SU-DHL-6 (cell line): ENCODE measurements at regions not wholly inside any gene's neighbourhood (a gene's known extent, or its start where the extent isn't known, plus 50 kb on each side); places are given as distances from the start of the nearest gene placed in this dataset.

Source experiments
- H2AFZ ChIP-seq: fragments of 200-600 bp; sonication (generic); 2 replicates; pipeline ENCODE4 v1.6.1; 2014; ENCODE audit warnings: low read depth, mild to moderate bottlenecking, moderate library complexity, mixed read lengths, antibody characterized with exemption, low read length; ENCODE audit not compliant: severe bottlenecking
- H3F3A ChIP-seq: fragments of 200-600 bp; shearing (Covaris generic); 2 replicates; pipeline ENCODE4 v1.6.0; 2016; ENCODE audit warnings: antibody characterized with exemption, mild to moderate bottlenecking; ENCODE audit not compliant: insufficient read depth
- H3K27ac ChIP-seq: fragments of 200-600 bp; sonication (generic); 2 replicates; pipeline ENCODE4 v1.5.1; 2016; ENCODE audit warnings: low read depth, mild to moderate bottlenecking, low read length, moderate library complexity, mixed read lengths
- H3K27me3 ChIP-seq: fragments of 200-600 bp; sonication (generic), shearing (Covaris generic); 2 replicates; pipeline ENCODE4 v1.6.0; 2014; ENCODE audit warnings: mild to moderate bottlenecking, low read length
- H3K36me3 ChIP-seq: fragments of 200-600 bp; sonication (generic); 2 replicates; pipeline ENCODE4 v1.6.1; 2014; ENCODE audit warnings: mild to moderate bottlenecking, low read length, mixed read lengths
- H3K4me2 ChIP-seq: fragments of 300-600, 200-600 bp; shearing (Covaris generic), sonication (generic); 2 replicates; pipeline ENCODE4 v1.6.0; 2014; ENCODE audit warnings: low read length, low read depth, mild to moderate bottlenecking; ENCODE audit not compliant: poor library complexity, severe bottlenecking
- H3K4me3 ChIP-seq: fragments of 200-600 bp; sonication (generic); 2 replicates; pipeline ENCODE4 v1.5.1; 2014; ENCODE audit warnings: antibody characterized with exemption, low read length, mild to moderate bottlenecking, mixed read lengths; ENCODE audit not compliant: insufficient read depth, poor library complexity, severe bottlenecking
- H3K79me2 ChIP-seq: fragments of 200-600 bp; sonication (generic); 2 replicates; pipeline ENCODE4 v1.6.1; 2014; ENCODE audit warnings: mild to moderate bottlenecking, low read length, moderate library complexity; ENCODE audit not compliant: insufficient read depth
- H3K9ac ChIP-seq: fragments of 200-600 bp; sonication (generic); 2 replicates; pipeline ENCODE4 v1.7.0; 2014; ENCODE audit warnings: mild to moderate bottlenecking, low read length
- H3K9me2 ChIP-seq: fragments of 200-600 bp; sonication (generic); replicated peaks from 2 replicates; pipeline ENCODE4 v1.6.1; 2014; ENCODE audit warnings: low read length; ENCODE audit not compliant: insufficient read depth
- H3K9me3 ChIP-seq: fragments of 200-600 bp; sonication (generic); 2 replicates; pipeline ENCODE4 v1.6.1; 2014; ENCODE audit warnings: low read length, mixed read lengths; ENCODE audit not compliant: insufficient read depth
- H4K20me1 ChIP-seq: fragments of 200-600 bp; sonication (generic); 2 replicates; pipeline ENCODE4 v1.6.1; 2014; ENCODE audit warnings: low read depth, mild to moderate bottlenecking, antibody characterized with exemption, low read length, moderate library complexity, mixed read lengths
- EZH2phosphoT487 ChIP-seq: fragments of 200-600 bp; sonication (generic), shearing (Covaris generic); conservative IDR thresholded peaks from 2 replicates; pipeline ENCODE4 v1.6.1; 2018; ENCODE audit warnings: mild to moderate bottlenecking, antibody characterized with exemption, low read length, moderate library complexity, mixed read lengths
- TF ChIP-seq, protein P1 (sequence below): fragments of 200-600 bp; sonication (generic); IDR thresholded peaks from one replicate; pipeline ENCODE4 v1.5.1; 2017; ENCODE audit warnings: antibody characterized with exemption, mild to moderate bottlenecking, low read length, moderate library complexity; ENCODE audit not compliant: insufficient read depth, poor library complexity, severe bottlenecking

DNA sequence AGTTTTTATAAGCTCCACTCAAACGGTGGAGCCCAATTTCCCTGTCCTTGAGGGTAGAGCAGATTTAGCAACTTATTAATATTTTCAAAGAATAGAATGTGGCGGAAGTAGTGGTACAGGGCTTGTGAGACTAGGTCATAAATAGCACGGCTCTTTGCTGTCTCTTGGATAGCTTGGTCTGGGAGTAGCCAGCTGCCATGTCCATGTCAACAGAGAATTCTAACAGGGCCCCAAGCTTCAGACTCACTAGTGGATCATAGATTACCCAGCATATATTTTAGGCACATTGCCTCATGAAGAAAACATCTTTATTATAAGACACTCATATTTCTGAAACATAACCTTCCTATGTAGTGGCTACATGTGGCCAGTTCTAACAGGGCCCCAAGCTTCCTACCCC is 755.7 kb downstream of the HDGFL1 start:
- no peak overlapping the region for H2AFZ ChIP-seq
- TF ChIP-seq, protein P1, sequence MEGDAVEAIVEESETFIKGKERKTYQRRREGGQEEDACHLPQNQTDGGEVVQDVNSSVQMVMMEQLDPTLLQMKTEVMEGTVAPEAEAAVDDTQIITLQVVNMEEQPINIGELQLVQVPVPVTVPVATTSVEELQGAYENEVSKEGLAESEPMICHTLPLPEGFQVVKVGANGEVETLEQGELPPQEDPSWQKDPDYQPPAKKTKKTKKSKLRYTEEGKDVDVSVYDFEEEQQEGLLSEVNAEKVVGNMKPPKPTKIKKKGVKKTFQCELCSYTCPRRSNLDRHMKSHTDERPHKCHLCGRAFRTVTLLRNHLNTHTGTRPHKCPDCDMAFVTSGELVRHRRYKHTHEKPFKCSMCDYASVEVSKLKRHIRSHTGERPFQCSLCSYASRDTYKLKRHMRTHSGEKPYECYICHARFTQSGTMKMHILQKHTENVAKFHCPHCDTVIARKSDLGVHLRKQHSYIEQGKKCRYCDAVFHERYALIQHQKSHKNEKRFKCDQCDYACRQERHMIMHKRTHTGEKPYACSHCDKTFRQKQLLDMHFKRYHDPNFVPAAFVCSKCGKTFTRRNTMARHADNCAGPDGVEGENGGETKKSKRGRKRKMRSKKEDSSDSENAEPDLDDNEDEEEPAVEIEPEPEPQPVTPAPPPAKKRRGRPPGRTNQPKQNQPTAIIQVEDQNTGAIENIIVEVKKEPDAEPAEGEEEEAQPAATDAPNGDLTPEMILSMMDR, result no peak
- TF ChIP-seq EZH2phosphoT487, result no peak

GRCh38 chr6:23327621-23328020 is 758.3 kb downstream of the HDGFL1 start:
- Histone ChIP-seq H3K27ac (no peak overlapping the region), H3K36me3 (no peaks in the 10 kb centered on the region), H2AFZ (no peak overlapping the region), H3K4me3 (no peak overlapping the region), H3K27me3 (no peaks in the 10 kb centered on the region), H3K9me3 (no peaks in the 10 kb centered on the region), H3K9me2 (0 out of 2 replicates have a peak, but pooled peaks cover 4% of the 10 kb centered on the region), H3K4me2 (no peak overlapping the region), H3K9ac (no peak overlapping the region), H4K20me1 (no peaks in the 10 kb centered on the region), H3F3A (no peaks in the 10 kb centered on the region), H3K79me2 (no peaks in the 10 kb centered on the region)
- TF ChIP-seq EZH2phosphoT487, result no peak
- TF ChIP-seq, protein P1, result no peak

More for the DNA sequence above, 755.7 kb downstream of the HDGFL1 start:
- Histone ChIP-seq H3K79me2 (no peaks in the 10 kb centered on the region), H3K4me3 (no peak overlapping the region), H4K20me1 (no peaks in the 10 kb centered on the region), H3K27ac (no peak overlapping the region), H3K27me3 (no peaks in the 10 kb centered on the region), H3K36me3 (no peaks in the 10 kb centered on the region), H3K4me2 (no peak overlapping the region), H3F3A (no peaks in the 10 kb centered on the region), H3K9me3 (no peaks in the 10 kb centered on the region), H3K9me2 (0 out of 2 replicates have a peak, but pooled peaks cover 4% of the 10 kb centered on the region), H3K9ac (no peak overlapping the region)

GRCh38 chr6:23329086-23329485 is 759.7 kb downstream of the HDGFL1 start:
- Histone ChIP-seq H3K9me3 (no peaks in the 10 kb centered on the region), H3F3A (no peaks in the 10 kb centered on the region), H3K79me2 (no peaks in the 10 kb centered on the region), H3K36me3 (no peaks in the 10 kb centered on the region), H2AFZ (no peak overlapping the region), H3K27me3 (no peaks in the 10 kb centered on the region), H4K20me1 (no peaks in the 10 kb centered on the region), H3K4me2 (no peak overlapping the region), H3K9me2 (0 out of 2 replicates have a peak, but pooled peaks cover 4% of the 10 kb centered on the region), H3K27ac (no peak overlapping the region), H3K9ac (no peak overlapping the region), H3K4me3 (no peak overlapping the region)
- TF ChIP-seq EZH2phosphoT487, result no peak

- Histone ChIP-seq H3K9ac (no peak overlapping the region), H3K4me3 (no peak overlapping the region), H3K79me2 (no peaks in the 10 kb centered on the region), H3F3A (no peaks in the 10 kb centered on the region), H3K36me3 (no peaks in the 10 kb centered on the region), H3K9me2 (0 out of 2 replicates have a peak, but pooled peaks cover 4% of the 10 kb centered on the region), H3K4me2 (no peak overlapping the region), H3K9me3 (no peaks in the 10 kb centered on the region), H3K27me3 (no peaks in the 10 kb centered on the region), H4K20me1 (no peaks in the 10 kb centered on the region), H2AFZ (no peak overlapping the region), H3K27ac (no peak overlapping the region)
- TF ChIP-seq, protein P1, result no peak
- no peak for TF ChIP-seq EZH2phosphoT487
Observed at GRCh38 chr6:23330632-23331031, 761.3 kb downstream of the HDGFL1 start.
